Progenitor cell of endocrine pancreas (in vitro differentiated cells): ENCODE measurements at regions not wholly inside any gene's neighbourhood (a gene's known extent, or its start where the extent isn't known, plus 50 kb on each side); places are given as distances from the start of the nearest gene placed in this dataset.

ENCODE experiments used
- DNase-seq: peaks from one replicate; pipeline ENCODE4 v3.0.0; 2021; ENCODE audit warnings: low spot score; ENCODE audit not compliant: unreplicated experiment
- H3K27ac Mint-ChIP-seq: 2 replicates; pipeline ENCODE4 v1.8.0; 2021; ENCODE audit warnings: mild to moderate bottlenecking, moderate library complexity, mixed read lengths
- H3K27me3 Mint-ChIP-seq: 2 replicates; pipeline ENCODE4 v1.8.0; 2021; ENCODE audit warnings: mixed read lengths
- H3K36me3 Mint-ChIP-seq: 2 replicates; pipeline ENCODE4 v1.8.0; 2022; ENCODE audit warnings: mixed read lengths; ENCODE audit not compliant: insufficient read depth
- H3K4me1 Mint-ChIP-seq: 2 replicates; pipeline ENCODE4 v1.8.0; 2021; ENCODE audit warnings: low read depth, mixed read lengths
- H3K4me3 Mint-ChIP-seq: 2 replicates; pipeline ENCODE4 v1.8.0; 2021; ENCODE audit warnings: low read depth, mild to moderate bottlenecking, moderate library complexity, mixed read lengths
- H3K9me3 Mint-ChIP-seq: 2 replicates; pipeline ENCODE4 v1.8.0; 2021; ENCODE audit warnings: low read depth, mixed read lengths
- CTCF ChIP-seq: fragments of 200-600 bp; sonication (generic); IDR thresholded peaks from one replicate; pipeline ENCODE4 v1.5.0; 2021; ENCODE audit warnings: antibody characterized with exemption, mild to moderate bottlenecking; ENCODE audit not compliant: unreplicated experiment

GRCh38 chr5:24401773-24402172 lies 243.0 kb downstream of the CDH10 start:
- Mint-ChIP-seq H3K27ac (no peak overlapping the region), H3K9me3 (peaks cover 21% of the 10 kb centered on the region), H3K36me3 (no peaks in the 10 kb centered on the region), H3K27me3 (no peaks in the 10 kb centered on the region), H3K4me1 (no peaks in the 10 kb centered on the region), H3K4me3 (no peak overlapping the region)
- no peak for DNase-seq
- no peak for TF ChIP-seq CTCF

GRCh38 chr5:24407466-24407865 lies 237.3 kb downstream of the CDH10 start:
- no peak for TF ChIP-seq CTCF
- no peaks in the 10 kb centered on the region for H3K9me3 Mint-ChIP-seq
- H3K36me3 Mint-ChIP-seq = no peaks in the 10 kb centered on the region
- H3K27me3 Mint-ChIP-seq = no peaks in the 10 kb centered on the region
- H3K27ac Mint-ChIP-seq = no peak overlapping the region
- H3K4me3 Mint-ChIP-seq = no peak overlapping the region
- DNase-seq = no peak
- H3K4me1 Mint-ChIP-seq = no peaks in the 10 kb centered on the region

- DNase-seq = no peak
- Mint-ChIP-seq H3K4me3 (no peak overlapping the region), H3K27me3 (no peaks in the 10 kb centered on the region), H3K27ac (no peak overlapping the region), H3K4me1 (no peaks in the 10 kb centered on the region), H3K9me3 (peaks cover 4% of the 10 kb centered on the region), H3K36me3 (no peaks in the 10 kb centered on the region)
- TF ChIP-seq CTCF = no peak
Measured at GRCh38 chr5:24428345-24428744, 216.4 kb downstream of the CDH10 start.

- H3K27me3 Mint-ChIP-seq = no peaks in the 10 kb centered on the region
- no peaks in the 10 kb centered on the region for H3K36me3 Mint-ChIP-seq
- no peak overlapping the region for H3K4me3 Mint-ChIP-seq
- peaks cover 4% of the 10 kb centered on the region for H3K9me3 Mint-ChIP-seq
- no peak for DNase-seq
- TF ChIP-seq CTCF = no peak
- H3K27ac Mint-ChIP-seq = no peak overlapping the region
- no peaks in the 10 kb centered on the region for H3K4me1 Mint-ChIP-seq
Measured at GRCh38 chr5:24433555-24433954, 211.2 kb downstream of the CDH10 start.
